SK-N-SH (cell line): ENCODE measurements at regions not wholly inside any gene's neighbourhood (a gene's known extent, or its start where the extent isn't known, plus 50 kb on each side); places are given as distances from the start of the nearest gene placed in this dataset.

ENCODE experiments used
- CTCF ChIA-PET: fragments of 300-600, 350-600 bp; formaldehyde crosslinking; extraction: SDS; loops from one replicate; lab custom pipeline; 2021; lab: Yijun Ruan, JAX
- POLR2A ChIA-PET: fragments of 350-600 bp; sonication (Branson Sonifier 250); formaldehyde crosslinking; extraction: SDS; loops from one replicate; lab custom pipeline; 2020; ENCODE audit warnings: antibody characterized with exemption, inconsistent platforms; lab: Yijun Ruan, JAX
- DNase-seq: peaks from one replicate; pipeline ENCODE4 v3.0.0; 2012
- H2AFZ ChIP-seq: fragments of 200-600 bp; sonication (generic); 2 replicates; pipeline ENCODE4 v1.8.1; 2016; ENCODE audit warnings: antibody characterized with exemption, mild to moderate bottlenecking, low read depth
- H3F3A ChIP-seq: fragments of 200-600 bp; sonication (generic); replicated peaks from 2 replicates; pipeline ENCODE3; 2016; ENCODE audit warnings: antibody characterized with exemption, mild to moderate bottlenecking; ENCODE audit not compliant: insufficient read depth
- H3K27ac ChIP-seq, 2 experiments: fragments of 200-500 bp in 1 of 2; fragments of 200-600 bp in 1 of 2; sonication (Bioruptor generic) in 1 of 2; sonication (generic), shearing (Covaris generic) in 1 of 2; 2 replicates each; pipeline versions ENCODE4 v1.5.1 to v1.6.1; 2014 to 2016; ENCODE audit warnings: low read depth in 2 of 2, inconsistent platforms in 1 of 2, low read length in 1 of 2, mild to moderate bottlenecking in 1 of 2, mixed read lengths in 1 of 2
- H3K27me3 ChIP-seq: fragments of 200-600 bp; sonication (generic), shearing (Covaris generic); 2 replicates; pipeline ENCODE4 v1.6.1; 2016; ENCODE audit warnings: mixed run types; ENCODE audit not compliant: insufficient read depth
- H3K36me3 ChIP-seq, 2 experiments: fragments of 200-500 bp in 1 of 2; fragments of 200-600 bp in 1 of 2; sonication (Bioruptor generic) in 1 of 2; sonication (generic) in 1 of 2; replicated peaks in 1 of 2; 2 replicates each; pipeline versions ENCODE3 to v1.5.1; 2014 to 2016; ENCODE audit warnings: low read length in 1 of 2, mild to moderate bottlenecking in 1 of 2; ENCODE audit not compliant: insufficient read depth in 2 of 2, control insufficient read depth in 1 of 2
- H3K4me1 ChIP-seq, 2 experiments: fragments of 200-500 bp in 1 of 2; fragments of 200-600 bp in 1 of 2; sonication (Bioruptor generic) in 1 of 2; sonication (generic), shearing (Covaris generic) in 1 of 2; 2 replicates each; pipeline versions ENCODE4 v1.5.1 to v1.6.1; 2014 to 2016; ENCODE audit warnings: low read depth in 1 of 2, low read length in 1 of 2, mixed run types in 1 of 2; ENCODE audit not compliant: insufficient read depth in 2 of 2, control insufficient read depth in 1 of 2
- H3K4me2 ChIP-seq: fragments of 200-600 bp; sonication (generic), shearing (Covaris generic); 2 replicates; pipeline ENCODE4 v1.6.1; 2017; ENCODE audit warnings: mixed run types
- H3K4me3 ChIP-seq, 2 experiments: fragments of 200-500 bp in 1 of 2; fragments of 200-600 bp in 1 of 2; sonication (Bioruptor generic) in 1 of 2; sonication (generic), shearing (Covaris generic) in 1 of 2; 2 replicates each; pipeline versions ENCODE4 v1.5.1 to v1.8.1; 2014 to 2016; ENCODE audit warnings: low read depth in 2 of 2, inconsistent platforms in 1 of 2, low read length in 1 of 2, mild to moderate bottlenecking in 1 of 2, mixed read lengths in 1 of 2, moderate library complexity in 1 of 2
- H3K79me2 ChIP-seq: fragments of 200-600 bp; sonication (generic); 2 replicates; pipeline ENCODE4 v1.8.1; 2017; ENCODE audit warnings: mild to moderate bottlenecking; ENCODE audit not compliant: insufficient read depth
- H3K9ac ChIP-seq: fragments of 200-600 bp; sonication (generic); 2 replicates; pipeline ENCODE4 v1.6.1; 2017; ENCODE audit warnings: mixed run types
- H3K9me2 ChIP-seq: fragments of 200-600 bp; sonication (generic); 2 replicates; pipeline ENCODE4 v1.6.1; 2017; ENCODE audit warnings: mixed run types
- H3K9me3 ChIP-seq: fragments of 200-600 bp; sonication (generic); 2 replicates; pipeline ENCODE4 v1.6.1; 2017; ENCODE audit warnings: mixed run types, mild to moderate bottlenecking, moderate library complexity
- H4K20me1 ChIP-seq: fragments of 200-600 bp; sonication (generic); 2 replicates; pipeline ENCODE4 v1.6.1; 2017; ENCODE audit warnings: mild to moderate bottlenecking, mixed run types; ENCODE audit not compliant: insufficient read depth
- CHD2 ChIP-seq: fragments of 150-350 bp; IDR thresholded peaks from 2 replicates; pipeline ENCODE4 v1.6.1; 2018; ENCODE audit warnings: low read length; ENCODE audit not compliant: partially characterized antibody
- FOSL2 ChIP-seq: IDR thresholded peaks from 2 replicates; pipeline ENCODE4 v1.4.0; 2012; ENCODE audit warnings: low read depth, mild to moderate bottlenecking, moderate library complexity, borderline replicate concordance
- FOXM1 ChIP-seq: IDR thresholded peaks from 2 replicates; pipeline ENCODE4 v1.4.0; 2012; ENCODE audit warnings: low read depth, mild to moderate bottlenecking
- GABPA ChIP-seq: IDR thresholded peaks from 2 replicates; pipeline ENCODE4 v1.4.0; 2012; ENCODE audit warnings: low read depth, mild to moderate bottlenecking
- IRF3 ChIP-seq: fragments of 150-350 bp; IDR thresholded peaks from 2 replicates; pipeline ENCODE4 v1.6.1; 2016; ENCODE audit warnings: mild to moderate bottlenecking, low read depth, low read length
- MAX ChIP-seq: IDR thresholded peaks from 2 replicates; pipeline ENCODE4 v1.4.0; 2012; ENCODE audit warnings: low read depth
- NFIC ChIP-seq: IDR thresholded peaks from 2 replicates; pipeline ENCODE4 v1.4.0; 2012; ENCODE audit warnings: borderline replicate concordance
- NRF1 ChIP-seq: IDR thresholded peaks from 2 replicates; pipeline ENCODE4 v1.6.1; 2012; ENCODE audit warnings: low read depth, mild to moderate bottlenecking, low read length
- RFX5 ChIP-seq: IDR thresholded peaks from 2 replicates; pipeline ENCODE4 v1.6.1; 2012; ENCODE audit warnings: mild to moderate bottlenecking, improper control_type of control experiment, low read length
- USF2 ChIP-seq: fragments of 150-350 bp; IDR thresholded peaks from 2 replicates; pipeline ENCODE4 v1.6.1; 2017; ENCODE audit warnings: antibody characterized with exemption, low read length, low read depth, borderline replicate concordance
- WGBS: methylation state at CpG from one replicate; pipeline ENCODE4 v1.1.6; 2017; ENCODE audit warnings: low lambda C conversion rate; 5-methylcytosine and 5-hydroxymethylcytosine counted together

- no peaks in the 10 kb centered on the region for H3K79me2 ChIP-seq
- peaks cover 3% of the 10 kb centered on the region for H3F3A ChIP-seq
- H3K4me2 ChIP-seq = no peak overlapping the region
- CTCF ChIA-PET = no interaction called here
- H3K9me2 ChIP-seq = no peaks in the 10 kb centered on the region
- H2AFZ ChIP-seq = no peak overlapping the region
- 85% methylated on average over 2 of the region's 2 CpGs for WGBS
- TF ChIP-seq NFIC (no peak), CHD2 (no peak), GABPA (no peak)
- H3K9ac ChIP-seq = no peak overlapping the region
- H3K9me3 ChIP-seq = no peaks in the 10 kb centered on the region
- H3K4me3 ChIP-seq = no peak overlapping the region
- no peaks in the 10 kb centered on the region for H3K36me3 ChIP-seq
- H3K27me3 ChIP-seq = no peaks in the 10 kb centered on the region
- no peak for DNase-seq
- no peaks in the 10 kb centered on the region for H4K20me1 ChIP-seq
- H3K4me1 ChIP-seq = no peaks in the 10 kb centered on the region
- POLR2A ChIA-PET = no interaction called here
- H3K27ac ChIP-seq = no peak overlapping the region
Measured at GRCh38 chr2:61617610-61618009, 79.5 kb upstream of the XPO1 start.

GRCh38 chr2:61605245-61605644, 67.1 kb upstream of the XPO1 start:
- Histone ChIP-seq H4K20me1 (no peaks in the 10 kb centered on the region), H3K9me2 (no peaks in the 10 kb centered on the region), H3K27ac (no peak overlapping the region), H3F3A (no peaks in the 10 kb centered on the region), H3K27me3 (no peaks in the 10 kb centered on the region), H3K79me2 (no peaks in the 10 kb centered on the region), H3K4me2 (no peak overlapping the region), H3K4me3 (no peak overlapping the region), H3K36me3 (no peaks in the 10 kb centered on the region), H3K9me3 (no peaks in the 10 kb centered on the region), H2AFZ (no peak overlapping the region), H3K4me1 (no peaks in the 10 kb centered on the region), H3K9ac (no peak overlapping the region)
- TF ChIP-seq USF2 = no peak
- TF ChIP-seq FOXM1 = no peak
- no peak for TF ChIP-seq IRF3
- no peak for TF ChIP-seq NRF1
- no peak for TF ChIP-seq MAX
- no peak for TF ChIP-seq FOSL2
- no peak for TF ChIP-seq RFX5
- POLR2A ChIA-PET = no interaction called here
- CTCF ChIA-PET = no interaction called here
- WGBS = 91% methylated on average over 3 of the region's 3 CpGs
- DNase-seq = no peak

- no peaks in the 10 kb centered on the region for H3K36me3 ChIP-seq
- no peak overlapping the region for H3K4me3 ChIP-seq
- no peaks in the 10 kb centered on the region for H3K4me1 ChIP-seq
- 81% methylated on average over 2 of the region's 2 CpGs for WGBS
- no peak for DNase-seq
- no peaks in the 10 kb centered on the region for H4K20me1 ChIP-seq
- ChIA-PET POLR2A (no interaction called here), CTCF (no interaction called here)
- H3K27ac ChIP-seq = no peak overlapping the region
- no peaks in the 10 kb centered on the region for H3K79me2 ChIP-seq
- no peak for TF ChIP-seq FOSL2
- H3K9ac ChIP-seq = no peak overlapping the region
- H2AFZ ChIP-seq = no peak overlapping the region; the same call in 1 of the 2 replicates
- H3K4me2 ChIP-seq = no peak overlapping the region
- H3F3A ChIP-seq = no peaks in the 10 kb centered on the region
- no peaks in the 10 kb centered on the region for H3K9me3 ChIP-seq
- no peaks in the 10 kb centered on the region for H3K9me2 ChIP-seq
- H3K27me3 ChIP-seq = no peaks in the 10 kb centered on the region
Measured at GRCh38 chr2:61604433-61604832, 66.3 kb upstream of the XPO1 start.
